ENCODE measurements at regions not wholly inside any gene's neighbourhood (a gene's known extent, or its start where the extent isn't known, plus 50 kb on each side); places are given as distances from the start of the nearest gene placed in this dataset.

DNA sequence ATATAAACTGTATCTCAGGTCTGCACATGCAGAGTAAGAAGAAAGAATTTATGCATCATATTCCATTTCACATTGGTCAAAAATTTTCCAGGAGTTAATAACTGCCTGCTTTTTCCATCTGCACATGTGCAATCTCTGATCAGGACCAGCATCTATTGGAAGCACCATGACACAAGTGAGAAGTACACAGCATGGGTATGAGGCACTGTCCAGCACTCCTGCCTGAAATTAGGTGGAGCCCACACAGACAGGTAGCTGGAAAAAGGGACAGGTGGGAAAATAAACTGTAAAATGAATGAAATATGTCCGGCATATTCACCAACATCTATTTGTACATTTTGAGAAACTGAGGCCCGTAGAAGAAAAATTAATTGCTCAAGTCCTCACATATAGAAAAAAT lies 609.2 kb upstream of the NXPH2 start:
- DNase-seq, result no peak

- DNase-seq, result no peak
These were observed 606.2 kb upstream of the NXPH2 start for GRCh38 chr2:139386401-139386800.

GRCh38 chr2:139383532-139383931 lies 603.3 kb upstream of the NXPH2 start:
- no peak for DNase-seq

DNA sequence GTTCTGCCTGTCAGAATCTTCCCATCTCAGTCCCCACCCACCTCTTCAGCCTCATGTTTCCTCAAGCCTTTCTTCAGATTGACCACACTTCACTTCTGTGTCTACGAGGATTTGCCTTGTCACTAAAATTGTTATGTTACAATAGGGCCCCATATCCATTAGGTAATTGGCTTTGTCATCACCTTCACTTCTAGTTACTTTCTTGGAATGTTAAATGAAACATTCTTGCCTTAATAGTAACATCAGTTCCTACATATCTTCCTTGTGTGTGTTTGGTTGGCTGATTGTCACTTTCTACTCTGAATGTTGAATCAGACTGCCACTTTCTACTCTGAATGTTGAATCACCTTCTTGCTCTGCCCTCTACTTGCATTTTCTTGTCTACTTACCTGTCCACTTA lies 599.9 kb upstream of the NXPH2 start:
- DNase-seq, result no peak

DNA sequence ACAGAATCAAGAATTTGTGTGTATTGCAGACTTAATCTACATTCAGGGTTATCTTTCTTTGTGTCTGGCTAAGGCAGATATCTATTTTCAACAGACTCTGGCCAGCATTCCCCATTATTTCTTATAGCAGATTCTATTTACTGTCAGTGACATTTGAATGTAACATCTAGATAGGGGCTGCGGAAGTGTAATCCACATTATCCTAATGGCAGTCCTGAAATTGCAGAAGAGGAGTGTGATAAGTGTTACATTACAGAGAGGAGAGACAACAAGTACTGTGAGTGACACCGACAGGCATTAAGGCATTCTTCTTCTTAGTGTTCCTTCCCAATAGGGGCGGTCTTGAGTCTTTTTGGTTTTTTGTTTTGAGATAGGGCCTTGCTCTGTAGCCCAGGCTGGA lies 598.2 kb upstream of the NXPH2 start:
- DNase-seq, result no peak

- DNase-seq, result no peak
These were observed 594.2 kb upstream of the NXPH2 start for GRCh38 chr2:139374296-139374850.

DNA sequence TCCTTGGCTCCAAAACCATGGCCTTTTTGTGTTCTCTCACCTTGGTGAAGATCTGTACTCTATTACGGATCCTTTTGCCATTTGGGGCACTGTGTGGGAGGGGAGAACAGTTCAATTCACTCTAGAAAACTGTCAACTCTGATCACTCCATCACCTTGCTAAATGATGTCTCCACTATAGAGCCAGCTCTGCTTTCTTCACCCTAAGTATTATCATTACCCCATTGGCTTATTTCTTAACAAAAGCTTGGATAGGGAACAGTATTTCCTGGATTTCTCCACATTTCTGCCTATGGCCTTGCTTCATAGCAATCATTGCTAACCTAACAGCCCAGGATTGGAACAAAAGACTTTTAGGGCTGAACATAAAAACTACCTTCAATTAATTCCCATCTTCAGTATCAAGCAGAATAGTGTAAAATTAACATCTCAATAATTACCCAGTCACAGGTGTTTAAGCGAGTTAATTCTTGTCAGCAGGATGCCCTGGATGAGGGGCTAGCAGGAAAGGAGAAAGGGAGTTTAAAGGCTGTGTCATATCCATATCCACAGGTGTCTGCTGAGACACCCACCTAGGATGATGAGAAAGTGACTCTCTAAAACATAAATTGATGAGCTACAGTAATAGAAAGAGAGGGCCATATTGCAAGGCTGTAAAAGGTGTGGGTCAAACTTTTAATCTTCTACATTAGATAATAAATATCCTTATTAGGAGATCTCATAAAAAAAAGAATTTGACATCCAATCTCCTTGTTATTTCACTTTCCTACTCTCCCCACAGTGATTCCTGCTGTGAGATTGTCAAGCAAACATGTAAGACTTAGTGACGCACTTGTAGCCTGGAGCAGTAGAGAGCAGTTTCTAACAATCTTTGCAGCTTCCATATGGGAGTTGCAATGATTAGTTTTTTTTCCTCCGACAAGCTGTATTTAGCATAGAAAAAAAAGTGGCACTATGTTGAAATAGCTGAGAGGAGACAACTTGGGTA lies 589.5 kb upstream of the NXPH2 start:
- no peak for DNase-seq

GRCh38 chr2:139367416-139367815 lies 587.2 kb upstream of the NXPH2 start:
- DNase-seq, result no peak

DNA sequence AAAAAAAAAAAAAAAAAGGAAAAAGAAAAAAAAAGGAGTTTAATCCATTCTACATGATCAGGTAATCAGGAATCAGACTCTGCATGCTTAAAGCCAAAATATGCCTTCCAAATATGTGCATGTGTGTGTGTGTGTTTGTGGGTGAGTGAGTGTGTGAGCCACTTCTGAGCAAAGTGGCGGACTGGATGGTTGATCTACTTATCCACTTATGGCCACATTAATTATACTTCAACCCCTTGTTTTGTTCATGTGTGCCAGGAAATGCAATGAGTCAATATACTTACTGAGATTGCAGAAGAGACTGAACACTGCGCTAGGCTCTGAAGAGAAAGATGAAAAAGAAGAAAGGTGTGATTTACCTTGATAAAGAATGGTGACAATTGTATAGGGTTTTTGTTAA lies 586.5 kb upstream of the NXPH2 start:
- no peak for DNase-seq

DNA sequence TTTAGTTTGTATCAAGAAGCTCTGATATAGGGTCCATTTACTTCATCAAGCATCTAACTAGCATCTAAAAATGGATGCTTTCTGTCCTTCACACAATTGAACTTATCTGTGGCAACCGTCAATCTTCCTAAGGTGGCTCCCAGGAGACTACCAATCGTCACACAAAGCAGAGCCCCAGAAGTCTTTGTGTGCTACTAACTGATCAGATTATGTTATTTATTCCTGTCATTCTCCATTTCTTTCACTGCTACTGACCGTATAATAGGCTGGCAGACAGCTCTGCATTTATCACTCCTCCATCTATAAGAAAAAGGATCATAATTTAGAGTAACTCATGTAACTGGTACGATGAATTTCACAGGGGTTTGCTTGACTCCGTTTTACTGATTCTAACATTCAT lies 585.0 kb upstream of the NXPH2 start:
- DNase-seq, result no peak

DNA sequence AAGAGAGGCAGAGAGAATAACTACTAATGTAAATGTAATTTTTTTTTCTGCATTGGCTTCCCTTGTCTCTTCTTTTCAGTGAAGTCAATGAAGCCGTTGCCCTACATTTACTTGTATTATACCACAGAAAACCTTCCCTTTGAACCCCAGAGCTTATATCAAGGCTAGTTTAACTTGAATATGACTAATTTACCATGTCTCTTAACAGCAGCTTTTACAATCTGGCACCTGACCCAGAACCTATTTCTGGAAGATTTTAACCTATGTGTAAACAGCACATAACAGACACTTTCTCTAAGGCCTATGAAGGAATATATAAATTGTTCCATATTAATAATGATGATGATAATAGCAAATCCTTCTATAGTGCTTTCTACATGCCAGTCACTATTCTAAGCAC lies 580.5 kb upstream of the NXPH2 start:
- no peak for DNase-seq

DNA sequence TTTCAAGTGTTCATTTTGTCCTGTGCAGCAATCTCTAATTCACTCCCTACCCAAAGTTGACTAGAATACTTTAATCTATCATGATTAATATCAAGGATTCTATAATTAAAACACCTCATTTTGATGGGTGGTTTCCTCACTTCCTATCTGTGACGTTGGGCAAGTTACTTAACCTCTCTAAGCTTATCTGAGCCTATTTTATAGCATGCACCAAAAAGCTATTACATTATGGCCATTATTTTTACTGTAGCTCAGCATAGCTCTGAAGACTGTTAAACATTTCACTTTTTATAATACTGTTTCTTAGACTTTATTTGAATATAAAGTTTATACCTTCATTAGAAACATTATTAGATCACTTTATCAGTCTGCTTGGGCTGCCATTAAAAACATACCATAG lies 579.6 kb upstream of the NXPH2 start:
- DNase-seq, result no peak

- no peak for DNase-seq
These were observed 577.8 kb upstream of the NXPH2 start for GRCh38 chr2:139357972-139358371.

DNA sequence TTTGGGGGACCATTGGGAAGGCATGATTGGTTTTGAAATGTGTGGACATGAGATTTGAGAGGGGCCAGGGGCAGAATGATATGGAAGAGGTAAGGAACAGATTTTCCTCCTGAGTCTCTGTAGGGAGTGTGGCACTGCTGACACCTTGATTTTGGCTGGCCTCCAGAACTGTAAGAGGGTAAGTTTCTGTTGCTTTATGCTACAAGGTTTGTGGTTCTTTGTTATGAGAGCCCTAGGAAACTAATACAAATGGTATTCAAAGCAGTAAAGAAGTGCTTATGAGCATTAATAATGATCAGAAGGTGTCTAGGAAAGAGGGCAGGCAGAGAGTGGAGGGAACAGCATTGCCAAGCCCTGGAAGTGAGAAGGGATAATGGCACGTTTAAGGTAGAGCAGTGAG lies 574.3 kb upstream of the NXPH2 start:
- DNase-seq, result no peak

DNA sequence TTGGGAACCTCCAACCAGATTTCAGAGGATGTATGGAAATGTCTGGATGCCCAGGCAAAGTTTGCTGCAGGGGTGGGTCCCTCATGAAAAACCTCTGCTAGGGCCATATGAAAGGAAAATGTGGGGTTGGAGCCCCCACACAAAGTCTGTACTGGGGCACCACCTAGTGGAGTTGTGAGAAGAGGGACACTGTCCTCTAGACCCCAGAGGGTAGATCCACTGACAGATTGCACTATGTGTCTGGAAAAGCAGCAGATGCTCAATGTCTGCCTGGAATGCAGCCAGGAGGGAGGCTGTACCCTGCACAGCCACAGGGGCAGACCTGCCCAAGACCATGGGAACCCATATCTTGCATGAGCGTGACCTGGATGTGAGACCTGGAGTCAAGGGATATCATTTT lies 573.7 kb upstream of the NXPH2 start:
- DNase-seq, result no peak

DNA sequence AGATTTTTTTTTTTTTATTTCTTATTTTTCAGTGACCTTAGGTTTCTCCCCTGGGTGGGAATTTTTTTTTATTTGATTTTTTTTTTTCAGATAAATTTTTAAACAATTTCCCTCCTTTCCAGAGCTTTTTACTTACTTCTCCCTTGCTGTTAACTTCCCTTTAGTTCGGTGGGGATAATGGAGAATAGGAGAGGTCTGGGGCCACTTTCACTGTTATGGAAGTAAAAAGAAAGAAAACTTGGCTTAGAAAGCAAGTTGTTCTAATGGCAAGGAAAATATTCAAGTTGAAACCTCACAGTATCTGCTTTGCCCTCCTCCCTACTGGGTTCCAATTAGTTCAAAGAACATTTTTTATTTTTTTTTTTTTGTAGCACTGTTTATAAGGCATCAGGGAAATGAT lies 537.1 kb upstream of the NXPH2 start:
- no peak for DNase-seq

- no peak for DNase-seq
These were observed 533.9 kb upstream of the NXPH2 start for GRCh38 chr2:139314059-139314458.

- DNase-seq, result no peak
These were observed 516.6 kb upstream of the NXPH2 start for GRCh38 chr2:139296672-139297209.

DNA sequence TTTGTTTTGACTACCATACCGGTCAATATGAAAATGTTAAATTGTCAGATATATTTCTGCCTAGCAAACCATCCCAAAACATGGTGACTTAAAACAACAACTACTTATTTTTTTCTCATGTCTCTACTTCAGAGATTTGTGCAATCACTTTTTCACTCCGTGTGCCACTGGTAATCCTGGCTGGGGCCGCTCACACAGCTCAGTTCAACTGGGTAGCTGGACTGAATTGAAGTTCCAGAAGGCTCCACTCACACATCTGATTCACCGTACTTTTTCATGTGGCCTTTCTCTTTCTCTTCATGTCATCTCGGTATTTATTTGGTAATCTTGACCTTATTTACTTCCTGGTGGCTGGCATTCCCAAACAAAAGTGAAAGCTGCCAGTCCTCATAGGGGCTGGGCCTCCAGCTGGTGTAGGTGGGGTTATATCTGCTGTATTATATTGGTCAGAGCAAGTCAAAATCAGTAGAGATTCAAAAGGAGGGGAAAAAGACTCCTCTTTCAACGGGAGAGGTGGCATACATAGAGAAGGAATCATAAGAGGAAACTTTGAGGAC lies 513.9 kb upstream of the NXPH2 start:
- DNase-seq, result no peak

DNA sequence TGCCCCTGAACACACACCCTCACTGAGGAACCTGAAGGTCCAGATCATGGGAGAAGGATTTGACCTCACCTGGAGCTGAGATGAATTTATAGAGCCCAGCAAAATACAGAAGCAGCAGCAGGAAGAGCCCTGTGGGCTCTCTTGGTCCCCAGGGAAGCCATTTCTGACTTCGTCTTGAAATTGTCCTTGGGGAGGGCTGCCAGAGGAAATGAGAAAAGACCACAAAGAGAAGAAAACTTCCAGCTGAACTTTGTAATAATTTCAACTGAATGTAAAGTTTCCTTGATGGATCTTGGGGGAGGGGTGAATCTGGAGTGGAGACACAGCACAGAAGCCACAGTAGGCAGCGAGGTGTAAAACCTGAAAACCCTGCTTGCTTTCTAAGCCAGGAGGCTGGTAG lies 500.9 kb upstream of the NXPH2 start:
- DNase-seq, result no peak

GRCh38 chr2:139271879-139272278 lies 491.7 kb upstream of the NXPH2 start:
- no peak for DNase-seq

GRCh38 chr2:139271149-139271548 lies 491.0 kb upstream of the NXPH2 start:
- DNase-seq, result no peak

DNA sequence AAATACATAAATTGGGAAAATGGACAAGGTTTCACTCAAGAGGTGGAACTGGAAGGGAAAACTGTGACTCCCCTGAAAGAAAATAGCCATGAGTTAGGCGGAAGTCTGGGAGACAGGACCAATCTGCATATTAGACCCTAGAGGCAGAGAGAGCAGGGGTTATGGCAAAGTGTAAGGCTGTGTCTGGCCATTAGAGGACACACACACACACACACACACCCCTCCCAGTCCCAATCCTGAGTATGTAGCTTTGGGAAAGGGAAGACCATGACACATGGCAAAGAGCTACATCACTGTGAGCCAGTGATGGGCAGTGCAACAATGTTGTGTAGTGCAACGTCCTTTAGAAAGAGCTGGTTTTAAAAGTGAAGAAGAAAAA lies 479.9 kb upstream of the NXPH2 start:
- no peak for DNase-seq

DNA sequence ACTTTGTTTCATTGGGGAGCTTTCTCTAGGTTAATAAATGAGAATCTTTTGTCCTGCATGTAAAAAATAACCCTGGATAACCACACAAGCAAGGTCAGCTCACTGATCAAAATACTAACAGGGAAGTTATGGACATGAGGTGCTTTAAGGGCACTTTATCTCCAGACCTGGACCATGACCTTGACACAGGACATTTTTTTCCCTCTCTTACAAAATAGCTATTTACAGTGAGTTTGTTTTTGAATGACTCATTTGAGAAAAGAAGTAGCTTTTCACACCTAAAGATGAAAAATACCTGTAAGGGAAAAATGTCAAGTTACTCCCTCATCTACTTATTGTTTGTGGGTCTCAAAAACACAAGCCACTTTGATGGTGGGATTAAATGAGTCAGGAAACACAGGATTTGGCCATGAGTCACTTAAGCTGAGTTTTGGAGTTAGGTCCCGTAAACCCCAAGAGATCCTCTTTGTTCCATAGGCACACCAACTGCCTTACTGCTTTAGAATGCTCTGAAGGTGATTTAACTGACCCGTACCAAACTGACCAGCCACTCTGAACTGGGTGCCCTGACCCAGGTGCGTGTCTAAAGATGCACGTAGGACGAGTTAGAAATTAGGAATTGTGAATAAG lies 479.3 kb upstream of the NXPH2 start:
- no peak for DNase-seq
